NCI-H510A treated with DMSO at 0.1 percent for 48 hours (cell line): ENCODE measurements at regions not wholly inside any gene's neighbourhood (a gene's known extent, or its start where the extent isn't known, plus 50 kb on each side); places are given as distances from the start of the nearest gene placed in this dataset.
"Not testable (repeated sequence)": the region's sequence is repeated elsewhere in the genome, so short reads cannot be mapped to it uniquely, and the experiment has no call there.

Source experiments
- DNase-seq: peaks from one replicate; lab custom pipeline; 2025; lab: John Stamatoyannopoulos, UW

DNA sequence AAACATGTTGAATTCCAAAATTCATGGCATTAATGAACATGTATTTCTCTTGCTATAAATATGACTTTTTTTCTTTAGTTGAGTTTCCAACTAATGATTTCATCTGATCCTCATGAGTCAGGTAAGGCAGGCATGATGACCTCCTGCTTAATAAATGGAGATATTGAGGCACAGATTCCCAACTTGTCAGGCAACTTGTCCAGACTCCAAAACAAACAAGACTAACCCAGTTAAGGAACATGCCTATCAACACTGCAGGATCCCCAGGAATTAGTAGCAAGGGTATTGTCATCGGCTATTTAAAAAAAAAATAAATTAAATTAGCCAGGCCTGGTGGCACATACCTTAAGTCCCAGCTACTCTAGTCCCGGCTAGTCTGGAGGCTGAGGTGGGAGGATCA, 121.3 kb upstream of the SALL4 start:
- no peak for DNase-seq

DNA sequence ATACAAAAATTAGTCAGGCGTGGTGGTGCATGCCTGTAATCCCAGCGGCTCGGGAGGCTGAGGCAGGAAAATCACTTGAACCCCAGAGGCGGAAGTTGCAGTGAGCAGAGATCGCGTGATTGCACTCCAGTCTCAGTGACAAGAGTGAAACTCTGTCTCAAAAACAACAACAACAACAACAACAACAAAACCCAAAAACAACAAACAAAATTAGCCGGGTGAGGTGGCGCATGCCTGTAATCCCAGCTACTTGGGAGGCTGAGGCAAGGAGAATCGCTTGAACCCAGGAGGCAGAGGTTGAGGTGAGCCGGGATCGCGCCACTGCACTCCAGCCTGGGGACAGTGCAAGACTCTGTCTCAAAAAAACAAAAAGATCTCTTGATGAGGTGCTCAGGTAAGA, 120.5 kb upstream of the SALL4 start:
- DNase-seq, result not testable (repeated sequence)

DNA sequence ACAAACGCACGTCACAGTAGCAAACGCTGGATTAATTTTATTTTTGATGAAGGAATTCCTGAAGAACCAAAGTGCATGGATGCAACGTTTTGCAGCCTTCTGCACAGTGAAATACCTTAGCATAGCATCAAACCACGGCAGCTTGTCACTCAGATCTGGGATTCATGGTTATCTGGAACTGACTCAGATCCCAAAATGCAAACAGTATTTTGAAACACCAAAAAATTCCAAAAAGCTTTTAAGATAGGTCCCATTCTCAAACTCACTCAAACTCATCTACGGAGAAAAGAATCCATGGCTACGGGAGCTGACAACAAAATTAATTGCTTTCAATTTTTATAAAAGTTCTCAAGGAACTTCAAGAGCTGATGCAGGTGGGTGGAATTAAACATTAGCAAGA, 116.2 kb upstream of the SALL4 start:
- no peak for DNase-seq

DNA sequence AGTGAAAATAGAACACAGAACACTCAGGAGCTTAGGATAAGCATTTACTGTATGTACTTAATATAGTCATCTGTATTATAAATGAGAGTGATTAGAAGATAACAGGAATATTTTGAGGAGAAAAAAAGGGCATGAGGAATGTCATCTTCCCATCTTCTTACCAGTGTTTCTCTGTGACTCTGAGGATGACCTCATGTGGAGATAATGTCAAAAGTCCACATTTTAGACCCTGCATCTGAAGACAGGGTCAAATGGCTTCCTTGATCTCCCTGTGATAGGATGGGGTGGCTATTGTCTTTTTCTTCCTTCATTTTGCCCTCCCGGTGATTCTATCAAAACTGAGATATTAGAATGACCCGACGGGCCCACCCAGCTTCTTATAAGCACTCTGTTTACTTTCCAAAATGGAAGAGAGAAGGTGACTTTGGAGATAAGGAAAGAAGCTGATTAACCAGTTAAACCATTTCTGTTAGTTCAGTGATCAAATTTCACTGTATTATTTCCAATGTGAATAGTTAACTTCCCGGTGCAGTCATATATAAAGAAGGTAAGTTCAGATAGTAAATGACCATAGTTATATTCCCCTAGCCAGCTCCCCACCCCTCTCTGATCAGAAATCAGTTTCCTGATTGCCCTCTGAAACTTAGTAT, 115.7 kb upstream of the SALL4 start:
- DNase-seq, result peak; percentile 2

DNA sequence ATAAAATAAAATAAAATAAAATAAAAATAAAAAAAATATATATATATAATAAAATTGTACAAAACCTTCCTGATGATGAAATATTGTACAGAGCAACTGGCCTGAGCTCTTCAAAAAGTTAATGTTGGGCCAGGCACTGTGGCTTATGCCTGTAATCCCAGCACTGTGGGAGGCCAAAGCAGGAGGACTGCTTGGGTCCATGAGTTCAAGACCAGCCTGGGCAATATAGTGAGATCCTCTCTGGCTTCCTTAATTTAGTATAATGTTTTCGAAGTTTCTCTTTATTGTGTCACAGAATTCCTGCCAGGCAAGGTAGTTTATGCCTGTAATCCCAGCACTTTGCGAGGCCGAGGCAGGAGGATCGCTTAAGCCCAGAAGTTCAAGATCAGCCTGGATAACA, 113.9 kb upstream of the SALL4 start:
- DNase-seq, result no peak

DNA sequence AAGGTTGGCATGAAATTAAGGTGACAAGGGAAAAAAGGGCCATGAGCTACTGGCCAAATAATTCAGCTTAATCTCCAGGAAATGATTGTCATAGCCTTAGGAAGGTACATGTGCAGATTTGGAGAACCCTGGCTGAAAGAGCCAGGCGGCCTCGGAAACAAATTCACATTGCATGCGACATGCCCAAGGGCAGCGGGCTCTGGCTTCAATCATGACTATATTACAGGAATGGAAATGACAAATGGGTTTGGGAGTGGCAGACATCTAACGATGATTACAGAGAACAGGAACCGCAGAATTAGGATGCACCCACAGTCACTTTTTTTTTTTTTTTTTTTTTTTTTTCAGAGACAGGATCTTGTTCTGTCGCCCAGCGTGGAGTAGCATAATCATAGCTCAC, 112.4 kb upstream of the SALL4 start:
- no peak for DNase-seq

DNA sequence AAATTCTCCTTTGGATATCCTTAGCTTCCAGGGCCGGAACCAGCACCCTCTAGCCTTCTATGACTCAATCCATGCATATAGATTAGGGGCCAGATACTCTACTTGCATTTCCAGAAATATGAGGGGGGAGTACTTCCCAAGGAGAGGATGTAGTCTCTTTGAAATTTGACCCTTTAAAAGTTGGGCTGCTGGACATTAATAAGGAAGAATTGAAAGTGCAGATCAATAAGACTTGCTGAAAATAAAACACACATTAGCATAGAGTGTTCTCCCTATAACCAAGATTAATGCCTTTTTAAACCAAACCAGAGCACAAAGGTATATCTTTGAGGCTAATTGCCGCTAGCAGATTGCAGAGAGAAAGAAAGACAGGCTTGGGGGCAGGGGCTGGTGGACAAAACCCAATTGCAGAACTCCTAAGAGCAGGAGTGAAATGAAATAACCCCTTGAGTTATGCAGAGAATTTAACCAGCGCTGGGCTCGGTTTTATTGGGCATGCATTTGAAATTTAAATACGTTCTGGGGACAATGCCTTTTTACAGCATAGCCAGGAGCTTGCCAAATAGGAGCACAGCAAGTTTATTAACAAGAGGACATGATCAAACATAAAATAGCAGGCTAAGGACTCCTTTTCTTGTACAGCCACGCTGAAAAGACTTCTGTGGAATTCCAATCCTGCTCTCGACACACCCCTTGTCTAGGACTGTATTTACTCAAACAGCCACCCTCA, 108.2 kb upstream of the SALL4 start:
- no peak for DNase-seq

DNA sequence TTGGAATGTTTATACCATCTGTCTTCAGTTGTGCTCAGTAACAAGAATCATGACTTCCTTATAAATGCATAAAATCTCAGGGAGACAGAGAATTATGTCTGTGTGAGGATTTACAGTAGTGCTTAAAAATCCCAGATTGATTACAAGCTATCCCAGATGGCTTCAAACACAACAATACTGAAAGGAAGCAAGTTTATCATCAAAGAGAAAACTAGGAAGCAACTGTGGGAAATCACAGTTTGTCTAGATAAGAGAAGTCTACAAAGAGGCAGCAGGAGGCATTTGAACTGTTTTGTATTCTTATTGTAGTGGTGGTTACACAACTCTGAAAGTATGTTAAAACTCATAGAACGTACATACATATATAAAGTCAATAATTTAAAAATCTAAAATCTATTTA, 104.4 kb upstream of the SALL4 start:
- no peak for DNase-seq

DNA sequence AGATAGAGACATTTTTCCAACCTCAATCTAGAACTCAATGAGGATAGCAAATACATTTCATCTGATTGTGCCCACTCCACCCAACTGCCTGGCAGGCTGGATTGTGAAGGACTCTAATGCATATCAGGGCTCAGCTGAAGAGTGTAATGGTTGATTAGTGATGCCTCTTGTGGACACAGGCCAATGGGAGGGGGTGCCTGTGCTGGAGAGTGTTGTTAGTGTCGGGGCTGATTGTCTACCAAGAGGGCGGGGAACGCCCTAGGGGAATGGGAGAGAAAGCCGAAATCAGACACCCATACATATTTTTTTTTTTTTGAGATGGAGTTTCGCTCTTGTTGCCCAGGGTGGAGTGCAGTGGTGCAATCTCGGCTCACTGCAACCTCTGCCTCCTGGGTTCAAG, 103.7 kb upstream of the SALL4 start:
- DNase-seq, result no peak

DNA sequence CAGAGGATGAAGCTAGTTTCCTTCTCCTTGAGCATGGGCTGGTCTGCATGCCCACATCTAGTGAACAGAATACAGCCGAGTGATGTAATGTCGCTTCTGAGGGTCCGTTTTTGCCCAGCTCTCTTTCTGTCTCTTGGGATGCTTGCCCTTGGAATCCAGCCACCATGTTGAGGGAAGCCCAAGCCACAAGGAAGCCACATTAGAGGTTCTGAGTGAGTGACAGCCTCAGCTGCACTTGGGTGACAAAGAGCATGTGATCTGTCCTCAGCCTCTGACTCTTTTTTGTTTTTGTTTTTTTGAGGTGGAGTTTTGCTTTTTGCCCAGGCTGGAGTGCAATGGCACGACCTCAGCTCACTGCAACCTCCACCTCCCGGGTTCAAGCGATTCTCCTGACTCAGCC, 100.6 kb upstream of the SALL4 start:
- no peak for DNase-seq

DNA sequence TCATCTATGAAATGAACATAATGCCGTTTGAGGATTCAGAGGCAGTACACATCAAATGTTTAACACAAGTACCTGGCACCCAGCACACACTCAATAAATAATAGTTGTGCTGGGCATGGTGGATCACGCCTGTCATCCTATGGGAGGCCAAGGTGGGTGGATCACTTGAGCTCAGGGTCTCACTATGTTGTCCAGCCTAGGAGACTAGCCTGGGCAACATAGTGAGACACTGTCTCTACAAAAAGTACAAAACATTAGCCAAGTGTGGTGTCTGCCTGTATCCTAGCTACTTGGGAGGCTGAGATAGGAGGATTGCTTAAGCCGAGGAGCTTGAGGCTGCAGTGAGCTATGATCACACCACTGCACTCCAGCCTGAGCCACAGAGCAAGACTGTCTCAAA, 98.1 kb upstream of the SALL4 start:
- DNase-seq, result no peak

DNA sequence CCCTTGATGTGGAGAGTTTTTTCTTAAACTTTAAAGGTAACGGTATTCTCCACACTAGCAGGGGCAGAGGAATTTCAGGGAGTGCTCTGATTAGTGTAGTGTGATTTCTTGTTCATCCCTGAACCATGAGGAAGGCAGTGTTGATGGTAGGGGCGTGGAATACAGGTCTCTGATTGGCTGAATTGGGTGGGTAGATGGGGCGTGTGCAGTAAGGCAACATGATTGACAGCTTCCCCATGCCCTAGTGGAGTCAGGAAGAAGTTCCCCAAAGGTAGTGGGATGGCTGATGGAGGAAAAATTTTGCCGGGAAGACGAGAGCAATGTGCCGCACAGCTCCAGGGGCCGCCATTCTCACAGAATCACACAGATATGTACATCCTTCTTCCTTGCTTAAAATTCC, 97.4 kb upstream of the SALL4 start:
- no peak for DNase-seq

DNA sequence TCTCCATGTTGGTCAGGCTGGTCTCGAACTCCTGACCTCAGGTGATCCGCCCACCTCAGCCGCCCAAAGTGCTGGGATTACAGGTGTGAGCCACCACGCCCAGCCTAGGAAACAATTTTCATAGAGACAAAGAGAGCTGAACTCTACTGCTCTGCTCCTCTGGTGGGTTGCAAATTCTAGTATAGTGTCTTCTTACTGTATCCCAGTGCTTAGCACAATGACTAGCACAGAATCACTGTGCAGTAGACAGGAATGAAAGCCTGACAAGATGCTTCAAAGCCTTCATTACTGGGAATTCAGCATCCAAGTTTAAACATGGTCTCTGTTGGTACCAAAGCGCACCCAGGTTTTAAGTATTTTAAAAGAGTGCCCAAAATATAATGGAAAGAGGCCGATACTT, 96.5 kb upstream of the SALL4 start:
- no peak for DNase-seq

DNA sequence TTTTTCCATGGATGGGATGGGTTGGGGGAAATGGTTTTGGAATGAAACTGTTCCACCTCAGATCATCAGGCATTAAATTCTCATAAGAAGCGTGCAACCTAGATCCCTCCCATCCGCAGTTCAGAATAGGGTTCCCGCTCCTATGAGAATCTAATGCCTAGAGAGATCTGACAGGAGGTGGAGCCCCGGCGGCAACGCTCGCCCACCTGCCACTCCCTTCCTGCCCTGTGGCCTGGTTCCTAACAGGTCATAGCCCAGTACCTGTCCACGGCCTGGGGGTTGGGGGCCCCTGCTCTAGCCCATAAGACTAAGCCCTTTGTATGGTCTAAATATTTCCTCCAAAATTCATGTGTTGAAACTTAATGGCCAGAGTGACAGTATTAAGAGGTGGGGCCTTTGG, 92.3 kb upstream of the SALL4 start:
- no peak for DNase-seq

DNA sequence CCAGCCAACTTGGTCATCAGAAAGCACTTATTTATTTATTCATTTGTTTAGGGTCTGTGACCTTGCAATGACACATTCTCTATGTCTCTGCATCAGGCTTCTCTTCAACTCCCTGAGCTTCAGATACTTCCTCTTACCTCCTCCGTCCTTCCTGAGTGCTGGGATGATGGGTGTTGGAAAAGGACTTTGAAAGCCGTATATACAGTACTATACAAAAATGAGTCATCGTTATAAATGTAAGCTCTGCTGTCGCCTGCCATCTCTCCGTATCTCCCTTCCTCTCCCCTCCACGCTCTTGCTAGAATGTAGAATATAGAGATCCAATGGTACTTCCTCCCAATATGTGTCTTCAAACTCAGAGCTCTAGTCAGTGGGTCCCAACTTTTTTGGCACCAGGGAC, 91.9 kb upstream of the SALL4 start:
- no peak for DNase-seq

DNA sequence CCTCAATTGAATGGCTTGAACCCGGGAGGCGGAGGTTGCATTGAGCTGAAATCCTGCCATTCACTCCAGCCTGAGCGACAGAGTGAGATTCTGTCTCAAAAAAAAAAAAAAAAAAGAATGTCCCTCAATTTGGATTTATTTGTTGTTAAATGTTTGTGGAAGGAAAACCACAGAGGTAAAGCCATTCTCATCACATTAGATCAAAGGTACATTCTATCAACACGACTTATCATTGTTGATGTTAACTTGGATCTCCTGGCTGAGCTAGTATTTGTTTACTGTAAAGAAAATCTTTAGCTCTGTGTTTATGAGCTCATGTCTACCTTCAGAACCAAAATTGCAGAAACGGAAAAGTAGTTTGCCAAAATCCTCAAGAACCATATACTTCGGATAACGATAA, 91.4 kb upstream of the SALL4 start:
- no peak for DNase-seq

DNA sequence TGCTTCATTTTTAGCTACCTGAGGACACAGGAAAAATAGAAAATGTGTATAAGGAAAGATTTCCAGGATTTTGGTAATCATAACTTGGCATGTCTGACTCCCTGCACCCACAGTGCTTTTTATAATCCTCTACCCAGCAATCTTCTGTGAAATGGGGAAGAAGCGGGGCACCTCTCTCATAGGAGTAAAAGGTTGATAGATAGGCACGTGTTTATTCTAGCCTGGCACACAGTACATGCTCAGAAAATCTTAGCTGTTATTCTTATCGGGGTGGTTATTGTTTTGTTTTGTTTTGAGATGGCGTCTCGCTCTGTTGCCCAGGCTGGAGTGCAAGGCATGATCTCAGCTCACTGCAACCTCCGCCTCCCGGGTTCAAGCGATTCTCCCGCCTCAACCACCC, 87.7 kb upstream of the SALL4 start:
- DNase-seq, result no peak

DNA sequence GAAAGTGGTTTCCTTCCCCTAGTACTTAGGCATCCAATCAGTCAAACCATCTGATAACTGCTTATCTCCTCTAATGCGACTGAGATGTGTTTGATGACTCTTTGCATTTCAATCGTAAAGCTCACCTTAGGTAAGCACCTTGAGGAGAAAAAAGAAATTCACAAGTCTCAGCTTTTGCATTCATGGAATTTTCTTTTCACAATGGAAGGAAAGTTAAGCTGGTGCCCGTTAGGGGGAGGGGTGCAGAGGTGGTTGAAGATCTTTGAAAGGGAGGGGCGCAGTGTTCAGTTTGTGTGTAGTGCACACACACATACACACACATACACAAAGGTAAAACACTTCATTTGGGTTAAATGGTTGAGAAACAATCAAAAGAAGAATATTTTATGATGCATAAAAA, 87.1 kb upstream of the SALL4 start:
- no peak for DNase-seq

DNA sequence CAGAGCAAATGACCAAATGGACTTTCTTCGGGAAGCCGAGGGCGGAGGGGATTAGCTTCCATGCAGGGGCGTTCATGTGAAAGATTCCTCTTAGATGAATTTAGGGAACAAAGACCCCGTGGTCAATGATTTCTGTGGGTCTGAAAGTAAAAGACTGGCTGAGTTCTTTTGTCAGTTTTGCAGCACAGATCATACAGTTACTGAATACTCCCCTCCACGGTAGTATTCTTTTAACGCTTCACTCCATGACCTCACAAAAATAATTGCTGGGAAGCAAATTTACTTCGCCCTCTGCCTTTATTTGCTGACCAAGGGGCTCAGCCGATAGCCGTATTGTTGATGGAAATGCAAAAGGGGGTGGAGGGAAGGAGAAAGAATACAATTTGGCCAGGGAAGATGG, 86.0 kb upstream of the SALL4 start:
- no peak for DNase-seq

DNA sequence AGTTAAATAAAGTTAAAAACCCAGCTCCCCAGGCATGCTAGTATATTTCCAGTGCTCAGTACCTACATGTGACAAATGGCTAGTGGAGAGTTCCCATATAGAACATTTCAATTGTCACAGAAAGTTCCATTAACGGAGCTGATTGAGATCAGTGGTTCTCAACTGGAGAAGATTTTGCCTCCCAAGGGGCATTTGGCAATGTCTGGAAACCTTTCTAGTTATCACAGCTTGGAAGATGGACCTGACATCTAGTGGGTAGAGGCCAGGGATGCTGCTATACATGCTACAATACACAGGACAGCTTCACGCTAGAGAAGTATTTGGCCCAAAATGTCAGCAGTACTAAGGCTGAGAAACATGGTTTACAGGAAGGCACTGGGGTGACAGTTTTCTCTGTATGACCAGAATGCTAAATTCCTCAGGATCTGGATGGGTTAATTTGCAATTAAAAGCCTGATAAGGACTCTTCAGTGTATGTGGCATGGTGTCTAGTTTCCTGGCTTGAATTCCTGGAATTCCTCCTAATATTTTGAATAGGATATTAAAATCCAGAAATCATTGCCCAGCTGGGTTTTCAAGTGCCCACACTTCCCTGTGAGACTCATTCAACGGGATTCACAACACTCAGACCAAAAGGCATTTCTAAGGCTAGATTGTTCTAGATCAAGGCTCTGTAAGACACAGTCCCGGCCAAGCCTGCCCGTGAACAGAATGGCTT, 84.7 kb upstream of the SALL4 start:
- no peak for DNase-seq

DNA sequence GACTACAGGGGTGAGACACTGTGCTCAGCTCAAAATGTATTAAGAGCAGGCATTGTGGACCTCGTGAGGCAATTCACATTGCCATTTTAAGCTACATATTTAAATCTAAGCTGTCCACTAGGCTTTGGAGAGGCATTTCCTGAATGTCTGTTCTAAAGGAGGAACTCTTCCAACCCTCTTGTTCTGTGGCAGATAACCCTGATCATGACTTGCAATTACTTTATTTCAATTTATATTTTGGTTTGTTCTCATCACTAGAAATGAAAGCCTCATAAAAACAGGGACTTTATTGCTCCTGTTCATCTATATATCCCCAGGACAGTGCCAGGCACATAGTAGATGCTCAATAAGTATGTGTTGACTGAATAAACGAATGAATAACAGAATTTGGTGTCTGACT, 84.0 kb upstream of the SALL4 start:
- no peak for DNase-seq

DNA sequence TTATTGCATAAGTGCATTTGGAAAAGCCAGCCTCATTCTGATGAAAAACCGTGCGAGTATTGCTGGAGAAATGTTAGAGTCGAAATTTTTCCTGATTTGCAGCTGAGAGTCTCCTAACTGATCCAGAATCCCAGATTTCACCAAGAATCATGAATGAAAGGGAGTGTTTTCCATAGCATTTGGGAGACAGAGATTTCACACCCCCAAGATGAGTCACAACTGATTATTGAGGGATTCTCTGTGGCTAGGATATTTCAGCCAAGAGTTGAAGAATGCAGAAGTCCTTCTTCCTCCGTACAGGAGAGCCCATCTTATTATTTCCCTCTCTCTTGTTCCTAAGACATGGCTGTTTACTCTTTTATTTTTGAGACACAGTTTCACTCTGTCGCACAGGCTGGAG, 82.2 kb upstream of the SALL4 start:
- DNase-seq, result no peak

DNA sequence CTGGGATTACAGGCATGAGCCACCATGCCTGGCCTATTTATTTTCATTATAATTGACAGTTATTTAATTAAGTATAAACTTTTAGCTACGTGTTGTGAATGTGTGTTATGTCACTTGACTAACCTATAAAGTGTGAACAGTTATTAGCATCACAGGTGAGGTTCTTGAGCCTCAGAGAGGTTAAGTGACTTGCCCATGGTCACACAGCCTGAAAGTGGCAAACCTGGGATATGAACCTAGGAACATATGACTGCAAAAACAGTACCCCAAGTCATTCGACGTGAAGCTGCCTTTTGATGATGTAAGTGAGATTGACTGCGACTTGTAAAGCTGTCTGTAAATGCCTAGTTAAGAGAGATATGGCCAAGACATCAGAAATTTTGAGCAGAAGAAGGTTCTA, 77.9 kb upstream of the SALL4 start:
- DNase-seq, result no peak
